ENCODE measurements at regions not wholly inside any gene's neighbourhood (a gene's known extent, or its start where the extent isn't known, plus 50 kb on each side); places are given as distances from the start of the nearest gene placed in this dataset.
A peak's percentile ranks its signal among the peaks of the same experiment; 100 is the strongest.
"Not testable (repeated sequence)": the region's sequence is repeated elsewhere in the genome, so short reads cannot be mapped to it uniquely, and the experiment has no call there.

GRCh38 chr1:73766786-73767348 lies 431.1 kb downstream of the LRRIQ3 start:
- no peak for DNase-seq

DNA sequence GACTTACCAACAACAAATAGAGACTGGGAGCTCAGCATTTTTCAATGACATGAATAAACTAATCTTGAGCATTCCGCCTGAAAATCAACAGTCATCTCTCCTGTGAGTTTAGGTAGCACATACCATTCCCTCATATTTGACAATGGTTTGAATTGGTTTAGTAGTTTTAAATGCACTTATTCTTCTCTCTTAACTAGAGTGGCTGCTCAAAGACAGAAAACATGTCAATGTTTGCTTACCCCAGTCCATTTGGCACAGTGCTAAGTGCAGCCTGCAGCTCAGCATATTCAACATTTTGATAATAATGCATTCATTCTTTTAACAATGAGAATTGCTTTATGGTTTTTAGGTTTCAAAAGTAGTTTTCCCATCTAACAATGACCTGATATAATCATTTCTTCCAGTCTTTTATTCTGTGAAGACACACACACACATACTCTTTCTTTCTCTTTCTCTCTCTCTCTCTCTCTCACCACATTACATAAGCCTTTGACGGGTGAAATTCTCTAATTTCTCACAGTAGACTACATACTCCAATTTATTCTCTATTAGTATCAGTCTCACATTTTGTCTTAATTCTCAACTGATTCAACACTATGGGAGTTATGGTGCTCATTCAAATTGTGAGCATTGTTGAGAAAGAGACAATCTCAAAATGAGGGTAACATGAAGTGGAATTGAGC lies 432.3 kb downstream of the LRRIQ3 start:
- DNase-seq, result no peak

DNA sequence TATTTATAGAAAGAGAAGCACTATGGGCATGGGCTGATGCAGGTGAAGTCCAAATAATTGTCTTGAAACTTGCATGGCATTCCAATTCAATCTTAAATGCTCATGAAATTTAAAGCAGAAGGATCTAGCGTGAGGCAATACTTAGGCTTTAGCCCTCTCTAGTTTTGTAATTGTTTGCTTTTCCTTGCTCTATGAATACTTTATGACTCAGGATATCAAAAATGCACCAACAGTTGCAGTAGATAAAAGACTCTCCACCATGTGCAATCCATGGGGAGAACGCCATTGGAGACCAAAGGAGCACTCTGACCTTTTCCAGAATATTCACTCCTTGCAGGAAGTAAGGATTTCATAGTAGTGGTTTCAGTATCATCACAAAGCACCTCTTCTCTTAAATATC lies 436.4 kb downstream of the LRRIQ3 start:
- no peak for DNase-seq

DNA sequence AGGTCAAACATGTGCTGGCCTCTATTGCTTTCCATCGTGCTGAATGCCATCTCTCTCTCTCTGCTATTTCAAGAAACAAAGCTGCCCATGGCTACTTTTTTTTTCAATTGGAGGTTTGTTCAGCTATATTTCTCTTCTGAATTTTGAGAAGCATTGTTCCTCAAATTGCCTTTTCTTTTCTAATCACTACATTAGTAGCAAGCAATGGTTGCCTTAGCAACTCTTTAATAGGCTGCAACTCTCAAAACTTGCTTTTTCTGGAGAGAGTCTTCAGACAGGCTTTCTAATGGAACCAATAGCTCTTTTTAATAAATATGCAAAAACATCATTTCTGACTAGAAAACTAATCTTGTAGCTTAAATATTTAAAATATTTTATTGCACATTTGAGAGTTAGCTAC lies 439.0 kb downstream of the LRRIQ3 start:
- no peak for DNase-seq

DNA sequence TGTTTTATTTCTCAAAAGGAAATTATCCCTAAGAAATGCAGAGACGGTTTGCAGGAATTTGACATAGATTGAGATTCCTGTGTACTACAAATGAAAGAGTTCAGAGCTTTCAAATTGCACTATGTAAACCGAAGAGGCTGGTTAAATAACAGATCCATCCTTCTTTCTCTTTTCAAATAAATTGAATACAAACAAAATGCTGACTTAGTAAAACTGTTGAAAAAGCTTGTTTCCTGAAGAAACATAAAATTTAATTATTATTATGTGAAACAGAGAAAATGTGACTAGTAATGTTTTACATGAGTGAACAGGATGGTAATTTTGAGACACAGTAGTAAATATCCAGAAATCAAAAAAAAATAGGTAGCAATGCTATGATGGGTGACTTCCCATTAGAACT lies 441.2 kb downstream of the LRRIQ3 start:
- DNase-seq, result no peak

GRCh38 chr1:73755649-73756048 lies 442.3 kb downstream of the LRRIQ3 start:
- no peak for DNase-seq

DNA sequence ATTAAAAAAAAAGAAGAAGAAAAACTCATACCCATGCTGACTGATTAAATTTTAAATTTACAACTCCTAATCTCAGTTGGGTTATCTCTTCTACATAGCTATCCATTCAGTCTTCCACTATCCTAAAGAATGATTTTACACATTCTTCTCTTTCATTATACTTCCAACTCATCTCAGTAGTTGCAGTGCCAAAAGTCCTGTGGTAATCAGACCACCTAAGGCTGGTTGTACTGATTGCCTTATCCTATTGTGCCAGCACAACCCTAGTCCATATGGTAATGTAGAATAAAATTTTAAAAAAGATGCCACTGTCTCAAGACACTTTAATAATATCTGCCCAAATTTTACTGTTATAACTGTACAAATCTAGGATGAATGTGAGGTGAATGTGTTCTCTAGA lies 448.0 kb downstream of the LRRIQ3 start:
- no peak for DNase-seq

GRCh38 chr1:73744985-73745384 lies 453.0 kb downstream of the LRRIQ3 start:
- no peak for DNase-seq

DNA sequence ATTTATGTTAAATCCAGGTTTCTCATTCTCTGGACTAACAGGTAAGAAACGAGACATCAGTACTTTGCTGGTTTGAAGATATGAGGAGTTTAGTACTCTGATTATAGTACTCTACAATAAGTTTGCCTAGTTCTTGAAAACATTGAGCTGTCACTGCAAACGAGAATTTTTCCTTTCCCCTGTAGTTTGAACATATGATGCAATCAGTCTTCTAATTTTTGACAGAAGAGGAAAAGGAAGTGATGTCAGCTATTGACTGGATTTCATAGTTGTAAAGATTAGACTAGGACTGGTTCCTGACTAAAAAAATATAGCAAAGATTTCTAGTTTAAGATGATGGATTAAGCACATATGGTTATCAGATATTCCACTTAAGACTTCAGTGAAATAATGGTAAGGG lies 461.9 kb downstream of the LRRIQ3 start:
- DNase-seq, result no peak

GRCh38 chr1:73727036-73727435 lies 470.9 kb downstream of the LRRIQ3 start:
- DNase-seq, result no peak

DNA sequence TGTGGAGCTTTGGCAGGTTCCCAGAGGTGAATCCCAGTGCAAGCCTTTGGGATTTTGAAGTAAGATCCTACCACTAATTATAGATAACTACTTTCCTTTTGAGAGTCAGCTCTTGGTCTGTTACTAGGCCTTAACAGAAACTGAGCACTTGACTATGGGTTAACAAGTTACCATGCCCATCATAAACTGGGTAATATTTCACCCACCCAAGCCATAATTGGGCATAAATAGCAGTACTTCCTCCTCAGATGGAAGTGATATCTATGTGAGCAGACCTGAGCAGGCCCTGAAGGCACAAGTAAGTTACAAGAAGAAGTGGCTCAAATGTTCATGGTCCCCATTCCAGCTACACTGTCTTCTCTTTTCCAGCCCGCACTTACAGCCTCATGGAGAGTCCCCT lies 475.9 kb downstream of the LRRIQ3 start:
- DNase-seq, result no peak

DNA sequence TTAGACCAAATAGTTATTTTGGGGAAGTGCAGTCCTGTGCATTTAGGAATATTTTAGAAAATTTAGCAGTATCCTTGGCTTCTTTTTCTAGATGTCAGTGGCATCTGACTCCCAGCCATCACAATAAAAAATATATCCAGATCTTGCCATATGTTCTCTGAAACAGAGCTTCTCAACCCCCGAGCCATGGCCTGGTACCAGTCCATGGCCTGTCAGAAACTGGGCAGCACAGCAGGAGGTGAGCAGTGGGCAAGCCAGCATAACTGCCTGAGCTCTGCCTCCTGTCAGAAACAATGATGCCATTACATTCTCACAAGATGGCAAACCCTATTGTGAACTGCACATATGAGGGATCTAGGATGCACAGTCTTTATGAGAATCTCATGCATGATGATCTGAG lies 480.0 kb downstream of the LRRIQ3 start:
- no peak for DNase-seq

DNA sequence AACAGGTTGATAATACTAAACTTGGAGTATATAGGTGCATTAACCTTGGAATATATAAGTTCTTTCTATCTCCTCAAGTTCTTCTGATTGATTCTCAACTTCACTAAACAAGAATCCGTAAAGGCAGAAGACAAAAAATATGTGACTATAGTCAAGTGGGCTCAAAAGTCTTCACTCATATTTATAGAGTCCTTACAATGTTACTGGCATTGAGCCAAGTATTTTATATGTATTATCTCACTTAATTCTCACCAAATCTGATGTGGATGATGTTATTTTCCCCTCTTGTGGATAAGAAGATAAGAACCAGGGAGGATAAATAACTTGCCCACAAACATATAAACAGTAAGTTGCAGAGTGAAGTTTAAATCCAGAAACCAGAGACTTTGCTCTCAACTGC lies 486.9 kb downstream of the LRRIQ3 start:
- DNase-seq, result no peak

DNA sequence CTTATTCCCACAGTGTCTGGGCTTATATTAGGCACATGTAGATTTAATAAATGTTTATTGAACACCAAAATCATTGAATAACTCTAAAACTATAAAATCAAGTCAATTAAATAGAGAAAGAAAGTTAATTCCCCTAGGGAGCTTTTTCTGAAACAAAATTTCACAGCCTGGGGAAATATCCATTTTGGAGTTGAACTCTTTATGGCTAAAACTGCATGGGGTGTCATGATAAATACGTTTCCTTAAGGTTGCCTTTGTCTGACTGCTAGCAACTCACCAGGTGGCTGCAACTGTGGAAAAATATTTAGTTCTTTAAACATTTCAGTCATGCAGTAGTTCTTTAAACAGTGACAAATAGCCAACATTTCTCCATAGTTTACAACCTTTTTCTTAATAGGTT lies 496.1 kb downstream of the LRRIQ3 start:
- DNase-seq, result no peak

DNA sequence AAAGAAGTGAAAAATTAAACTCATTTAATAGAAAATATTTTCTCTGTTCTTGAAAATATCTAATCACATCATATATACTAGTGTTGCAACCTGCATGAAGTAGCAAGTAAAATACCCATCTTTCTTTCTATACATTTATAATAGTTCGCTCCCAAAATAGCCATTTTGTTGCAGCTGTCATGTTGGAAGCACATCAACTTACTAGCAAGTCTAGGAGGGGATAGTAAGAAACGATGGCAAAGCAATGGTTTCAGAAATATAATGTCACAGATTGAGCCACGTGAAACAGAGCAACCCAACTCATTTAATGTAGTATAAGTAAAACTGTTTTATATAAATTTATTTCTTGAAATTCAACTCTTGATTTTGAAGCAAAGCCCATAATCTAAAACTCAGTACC lies 521.8 kb downstream of the LRRIQ3 start:
- no peak for DNase-seq

DNA sequence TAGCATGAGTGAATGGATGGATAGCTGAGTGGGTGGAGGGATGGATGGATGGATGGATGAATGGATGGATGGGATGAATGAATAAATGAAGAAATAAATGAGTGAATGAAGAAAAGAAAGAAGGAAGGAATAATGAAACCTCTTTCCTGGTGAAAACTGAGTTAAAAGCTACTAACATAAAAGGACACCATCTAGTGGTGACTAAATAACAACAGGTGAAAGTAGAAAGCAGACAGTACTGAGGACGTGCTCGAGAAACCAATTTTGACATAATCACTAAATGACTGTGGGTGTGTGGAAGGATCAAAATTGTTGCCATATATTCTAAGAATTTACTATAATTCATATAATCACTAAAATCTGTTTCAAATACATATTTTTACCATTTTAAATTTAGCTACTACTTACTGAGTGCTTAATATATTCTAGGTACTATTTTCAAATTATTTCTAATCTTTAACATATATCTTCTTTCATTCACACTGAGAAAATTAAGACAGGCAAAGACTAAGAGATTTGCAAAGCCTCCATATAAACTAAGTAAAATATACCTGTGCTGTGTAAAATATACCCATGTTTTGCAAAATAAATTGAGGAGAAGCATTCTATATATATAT lies 522.9 kb downstream of the LRRIQ3 start:
- peak; percentile 9 for DNase-seq

DNA sequence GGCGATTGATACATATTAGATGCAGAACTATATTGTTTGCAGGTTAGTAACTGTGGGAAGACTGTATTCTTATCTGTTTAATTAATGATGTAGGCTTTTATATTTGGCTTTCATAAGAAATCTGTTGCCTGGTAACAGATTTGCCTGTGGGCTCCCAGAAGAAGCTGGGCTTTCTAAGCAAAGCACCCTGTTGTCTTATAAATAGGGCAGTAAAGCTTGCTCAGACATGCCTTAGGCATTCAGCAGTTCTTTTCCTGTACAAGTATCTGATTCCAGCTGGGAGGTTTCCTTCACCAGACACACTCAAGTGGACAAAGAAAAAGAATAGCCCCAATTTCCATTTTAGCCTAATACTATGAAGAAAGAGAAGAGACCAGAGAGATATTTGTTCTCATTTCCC lies 524.0 kb downstream of the LRRIQ3 start:
- no peak for DNase-seq

DNA sequence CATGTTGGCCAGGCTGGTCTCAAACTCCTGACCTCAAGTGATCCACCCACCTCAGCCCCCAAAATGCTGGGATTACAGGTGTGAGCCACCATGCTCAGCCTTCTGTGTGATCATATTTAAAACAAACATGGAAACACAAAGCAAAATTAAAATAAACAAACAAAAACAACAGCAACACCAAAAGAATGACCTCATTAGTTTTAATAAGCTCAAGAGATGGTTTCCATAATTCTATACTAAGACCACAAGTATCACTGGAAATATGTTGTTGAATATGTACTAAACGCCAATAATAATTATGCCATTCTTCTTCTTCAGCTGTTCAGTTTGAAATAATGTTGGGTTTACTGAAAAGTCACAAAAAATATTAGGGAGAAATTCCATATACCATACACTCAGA lies 526.4 kb downstream of the LRRIQ3 start:
- DNase-seq, result no peak

GRCh38 chr1:73667959-73668358 lies 530.0 kb downstream of the LRRIQ3 start:
- DNase-seq, result not testable (repeated sequence)

- DNase-seq, result no peak
Measured at GRCh38 chr1:73662526-73662925, 535.5 kb downstream of the LRRIQ3 start.

GRCh38 chr1:73659136-73659535 lies 538.8 kb downstream of the LRRIQ3 start:
- DNase-seq, result no peak

GRCh38 chr1:73654714-73655113 lies 543.3 kb downstream of the LRRIQ3 start:
- no peak for DNase-seq

DNA sequence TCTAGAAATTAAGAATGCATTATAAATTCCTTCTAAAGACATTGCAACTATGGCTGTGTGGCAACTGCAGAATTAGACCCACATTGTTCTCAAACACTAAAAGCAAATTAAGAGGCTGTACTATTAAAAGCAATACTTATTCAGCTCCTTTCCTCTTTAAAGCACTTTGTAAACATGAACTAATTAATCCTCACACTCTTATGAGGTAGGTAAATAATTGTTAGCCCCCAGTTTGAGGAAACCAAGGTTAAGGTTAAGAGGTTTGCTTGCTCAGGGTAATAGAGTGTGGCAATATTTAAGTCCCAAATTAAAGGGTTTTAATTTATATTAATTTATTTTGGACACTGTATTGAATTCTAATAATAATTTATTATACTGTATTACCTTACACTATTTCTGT lies 553.8 kb downstream of the LRRIQ3 start:
- no peak for DNase-seq

DNA sequence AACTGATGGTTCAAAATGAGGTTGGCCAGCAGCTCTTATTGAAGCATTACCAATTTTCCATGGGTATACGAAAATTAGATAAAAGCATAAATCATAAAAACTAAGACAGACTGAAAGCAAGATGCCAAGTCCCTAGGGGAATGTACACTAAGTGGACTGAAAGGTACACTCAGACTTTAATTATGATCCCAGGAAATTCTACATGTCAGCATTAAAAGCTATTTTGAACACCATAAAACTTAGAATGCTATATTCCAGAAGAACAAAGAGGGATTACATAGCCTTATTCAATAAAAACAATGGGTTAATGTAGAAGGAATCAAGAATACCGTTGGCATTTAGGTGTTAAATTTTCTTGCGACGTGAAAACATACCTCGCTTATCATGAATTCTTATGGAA lies 558.5 kb downstream of the LRRIQ3 start:
- DNase-seq, result no peak

DNA sequence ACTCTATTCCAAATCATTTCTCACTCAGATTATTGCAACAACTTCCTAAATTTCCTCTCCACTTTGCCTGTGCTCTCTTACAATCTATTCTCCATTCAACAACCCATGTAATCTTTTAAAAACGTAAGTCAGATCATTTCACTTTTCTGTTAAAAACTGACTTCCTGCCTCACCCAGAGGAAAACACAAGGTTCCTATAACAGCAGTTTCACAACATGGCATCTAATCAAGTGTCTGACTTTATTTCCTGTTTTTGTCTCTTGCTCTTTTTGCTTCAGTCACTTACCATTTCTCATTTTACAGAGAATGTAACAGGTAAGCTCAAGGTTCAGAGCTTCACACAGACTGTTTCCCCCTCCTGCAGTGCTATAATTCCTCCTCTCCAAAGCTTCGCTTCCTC lies 560.7 kb downstream of the LRRIQ3 start:
- no peak for DNase-seq

All from fibroblast of upper back skin (primary cell).